OCI-LY3 (cell line): ENCODE measurements at regions not wholly inside any gene's neighbourhood (a gene's known extent, or its start where the extent isn't known, plus 50 kb on each side); places are given as distances from the start of the nearest gene placed in this dataset.

ENCODE experiments used
- H2AFZ ChIP-seq: fragments of 200-600, 300-600 bp; shearing (Covaris generic); 2 replicates; pipeline ENCODE4 v1.6.0; 2014; ENCODE audit warnings: antibody characterized with exemption, low read depth, low read length
- H3K27ac ChIP-seq: fragments of 200-600, 300-600 bp; sonication (generic); 2 replicates; pipeline ENCODE4 v1.5.1; 2014; ENCODE audit warnings: mild to moderate bottlenecking, low read length, moderate library complexity, mixed read lengths
- H3K27me3 ChIP-seq: fragments of 200-600, 300-600 bp; sonication (generic); 2 replicates; pipeline ENCODE4 v1.6.1; 2014; ENCODE audit warnings: low read depth, low read length, mixed read lengths
- H3K36me3 ChIP-seq: fragments of 200-600, 300-600 bp; sonication (generic); replicated peaks from 2 replicates; pipeline ENCODE3; 2014; ENCODE audit warnings: low read depth, low read length, mixed read lengths
- H3K4me1 ChIP-seq: fragments of 300-600, 200-600 bp; sonication (generic); 2 replicates; pipeline ENCODE4 v1.6.1; 2014; ENCODE audit warnings: low read length, mixed read lengths
- H3K4me2 ChIP-seq: fragments of 200-600, 300-600 bp; sonication (generic); 2 replicates; pipeline ENCODE4 v1.6.1; 2014; ENCODE audit warnings: low read length, mixed read lengths
- H3K4me3 ChIP-seq: fragments of 300-600, 200-600 bp; sonication (generic); 2 replicates; pipeline ENCODE4 v1.5.1; 2014; ENCODE audit warnings: antibody characterized with exemption, mild to moderate bottlenecking, low read length, moderate library complexity
- H3K79me2 ChIP-seq: fragments of 300-600, 200-600 bp; shearing (Covaris generic); 2 replicates; pipeline ENCODE4 v1.6.1; 2014; ENCODE audit warnings: mild to moderate bottlenecking, low read length, mixed read lengths
- H3K9ac ChIP-seq: fragments of 300-600, 200-600 bp; shearing (Covaris generic); 2 replicates; pipeline ENCODE4 v1.6.0; 2014; ENCODE audit warnings: mild to moderate bottlenecking, low read length, moderate library complexity
- H3K9me3 ChIP-seq: fragments of 200-600, 300-600 bp; shearing (Covaris generic); 2 replicates; pipeline ENCODE4 v1.6.1; 2014; ENCODE audit warnings: low read length, mixed read lengths; ENCODE audit not compliant: insufficient read depth
- H4K20me1 ChIP-seq: fragments of 200-600, 300-600 bp; sonication (generic); 2 replicates; pipeline ENCODE4 v1.6.1; 2016; ENCODE audit warnings: low read length, mixed read lengths; ENCODE audit not compliant: insufficient read depth
- CTCF ChIP-seq: fragments of 200-600, 300-600 bp; sonication (generic); IDR thresholded peaks from 2 replicates; pipeline ENCODE4 v1.5.1; 2014; ENCODE audit warnings: antibody characterized with exemption, low read length, low read depth
- EZH2phosphoT487 ChIP-seq: fragments of 200-600 bp; shearing (Covaris generic); IDR thresholded peaks from 2 replicates; pipeline ENCODE4 v1.6.1; 2018; ENCODE audit warnings: antibody characterized with exemption, mixed run types, low read depth

GRCh38 chr1:65558215-65558614, 137.7 kb downstream of the LEPR start:
- H3K4me2 ChIP-seq, result no peak overlapping the region
- no peaks in the 10 kb centered on the region for H3K4me1 ChIP-seq
- no peaks in the 10 kb centered on the region for H3K27me3 ChIP-seq
- H2AFZ ChIP-seq, result no peak overlapping the region
- no peak overlapping the region for H3K9ac ChIP-seq
- TF ChIP-seq CTCF, result no peak
- TF ChIP-seq EZH2phosphoT487, result no peak
- no peaks in the 10 kb centered on the region for H3K9me3 ChIP-seq
- no peaks in the 10 kb centered on the region for H3K36me3 ChIP-seq
- no peaks in the 10 kb centered on the region for H3K79me2 ChIP-seq
- H3K4me3 ChIP-seq, result no peak overlapping the region
- no peak overlapping the region for H3K27ac ChIP-seq
- H4K20me1 ChIP-seq, result no peaks in the 10 kb centered on the region

- Histone ChIP-seq H4K20me1 (no peaks in the 10 kb centered on the region), H3K79me2 (no peaks in the 10 kb centered on the region), H3K27me3 (no peaks in the 10 kb centered on the region), H3K9ac (no peak overlapping the region), H3K9me3 (no peaks in the 10 kb centered on the region), H2AFZ (no peak overlapping the region), H3K27ac (no peak overlapping the region), H3K4me3 (no peak overlapping the region), H3K4me1 (no peaks in the 10 kb centered on the region), H3K36me3 (no peaks in the 10 kb centered on the region), H3K4me2 (no peak overlapping the region)
- TF ChIP-seq CTCF (no peak), EZH2phosphoT487 (no peak)
Measured at GRCh38 chr1:65564493-65564892, 144.0 kb downstream of the LEPR start.

GRCh38 chr1:65568285-65568684, 147.8 kb downstream of the LEPR start:
- Histone ChIP-seq H2AFZ (no peak overlapping the region), H3K9ac (no peak overlapping the region), H3K36me3 (no peaks in the 10 kb centered on the region), H4K20me1 (no peaks in the 10 kb centered on the region), H3K27ac (no peak overlapping the region), H3K4me3 (no peak overlapping the region), H3K4me1 (no peaks in the 10 kb centered on the region), H3K9me3 (no peaks in the 10 kb centered on the region), H3K4me2 (no peak overlapping the region), H3K27me3 (no peaks in the 10 kb centered on the region), H3K79me2 (no peaks in the 10 kb centered on the region)
- TF ChIP-seq CTCF, result no peak
- TF ChIP-seq EZH2phosphoT487, result no peak

- no peaks in the 10 kb centered on the region for H3K4me1 ChIP-seq
- no peaks in the 10 kb centered on the region for H3K27me3 ChIP-seq
- no peaks in the 10 kb centered on the region for H3K9me3 ChIP-seq
- no peak overlapping the region for H3K9ac ChIP-seq
- H3K36me3 ChIP-seq, result no peaks in the 10 kb centered on the region
- no peaks in the 10 kb centered on the region for H4K20me1 ChIP-seq
- H2AFZ ChIP-seq, result no peak overlapping the region
- no peak overlapping the region for H3K27ac ChIP-seq
- TF ChIP-seq CTCF (no peak), EZH2phosphoT487 (no peak)
- no peak overlapping the region for H3K4me2 ChIP-seq
- H3K79me2 ChIP-seq, result no peaks in the 10 kb centered on the region
- H3K4me3 ChIP-seq, result no peak overlapping the region
Measured at GRCh38 chr1:65572701-65573421, 152.4 kb downstream of the LEPR start.
